Mammary epithelial cell (primary cell): ENCODE measurements at regions not wholly inside any gene's neighbourhood (a gene's known extent, or its start where the extent isn't known, plus 50 kb on each side); places are given as distances from the start of the nearest gene placed in this dataset.

Experiments used
- CTCF ChIP-seq, 2 donors: IDR thresholded peaks in 1 of 2; conservative IDR thresholded peaks in 1 of 2; 2 replicates each; pipeline ENCODE4 v1.5.1; 2011 to 2012; ENCODE audit warnings: inconsistent platforms in 2 of 2, low read length in 2 of 2, mild to moderate bottlenecking in 2 of 2, control low read depth in 1 of 2, low read depth in 1 of 2; ENCODE audit not compliant: insufficient read depth in 1 of 2; ENCODE audit errors: extremely low read depth in 1 of 2
- EZH2 ChIP-seq: IDR thresholded peaks from 2 replicates; pipeline ENCODE4 v1.6.1; 2012; ENCODE audit warnings: low read length, inconsistent platforms, borderline replicate concordance

DNA sequence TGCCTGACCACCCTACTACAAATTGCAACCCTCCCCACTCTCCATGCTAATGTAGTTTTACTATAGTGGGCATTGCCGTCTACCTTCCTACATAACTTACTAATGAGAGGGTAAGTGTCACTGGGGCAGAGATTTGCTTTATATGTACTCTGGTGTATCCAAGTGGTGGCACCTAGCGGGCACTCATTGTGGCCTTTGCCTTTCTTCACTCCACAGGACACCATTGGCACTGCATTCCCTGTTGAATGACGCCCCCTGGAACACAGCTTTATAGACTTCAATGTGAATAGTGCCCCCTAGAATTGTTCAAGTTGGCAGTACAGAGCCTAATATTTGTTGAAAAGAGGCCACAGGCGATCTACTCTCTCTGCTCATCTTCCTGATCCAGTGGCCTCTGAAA is 215.8 kb downstream of the MID1IP1 start:
- TF ChIP-seq CTCF (conservative IDR thresholded peaks at IDR 0.05 in 1 of 2, IDR thresholded peaks at IDR 0.05 in 1 of 2; ENCODE audit: extremely low read depth in 1 of 2, insufficient read depth in 1 of 2, low read depth in 1 of 2, low read length in 2 of 2) = no peak
- no peak for TF ChIP-seq EZH2
